Stimulated activated CD8-positive, alpha-beta memory T cell treated with anti-CD3 and anti-CD28 coated beads, Interleukin-4, amount 100 ng/mL, for 24 hours (primary cell): ENCODE measurements at regions not wholly inside any gene's neighbourhood (a gene's known extent, or its start where the extent isn't known, plus 50 kb on each side); places are given as distances from the start of the nearest gene placed in this dataset.

Experiments used
- DNase-seq: peaks from one replicate; pipeline ENCODE4 v3.0.0-alpha.2; 2020; ENCODE audit warnings: low read depth

DNA sequence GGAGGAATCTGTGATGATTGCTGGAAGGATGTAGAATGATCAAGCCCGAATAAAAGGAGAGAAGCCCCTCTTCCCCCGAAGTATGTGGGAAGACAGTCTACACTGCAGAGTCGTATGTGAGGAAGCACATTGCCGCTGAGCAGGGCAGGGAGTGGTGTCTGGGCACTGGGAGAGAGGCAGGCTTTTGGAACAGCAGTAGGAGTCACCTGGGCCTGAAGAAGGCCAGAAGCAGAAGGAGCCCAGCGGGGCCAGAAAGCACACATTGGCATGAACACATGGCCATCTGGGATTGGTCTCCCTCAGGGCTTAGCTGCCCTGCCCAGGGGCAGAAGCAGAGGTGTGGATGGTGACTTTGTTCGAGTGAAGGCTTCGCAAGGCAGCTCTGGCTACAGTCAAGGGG lies 162.8 kb downstream of the ERCC6L2 start:
- no peak for DNase-seq

DNA sequence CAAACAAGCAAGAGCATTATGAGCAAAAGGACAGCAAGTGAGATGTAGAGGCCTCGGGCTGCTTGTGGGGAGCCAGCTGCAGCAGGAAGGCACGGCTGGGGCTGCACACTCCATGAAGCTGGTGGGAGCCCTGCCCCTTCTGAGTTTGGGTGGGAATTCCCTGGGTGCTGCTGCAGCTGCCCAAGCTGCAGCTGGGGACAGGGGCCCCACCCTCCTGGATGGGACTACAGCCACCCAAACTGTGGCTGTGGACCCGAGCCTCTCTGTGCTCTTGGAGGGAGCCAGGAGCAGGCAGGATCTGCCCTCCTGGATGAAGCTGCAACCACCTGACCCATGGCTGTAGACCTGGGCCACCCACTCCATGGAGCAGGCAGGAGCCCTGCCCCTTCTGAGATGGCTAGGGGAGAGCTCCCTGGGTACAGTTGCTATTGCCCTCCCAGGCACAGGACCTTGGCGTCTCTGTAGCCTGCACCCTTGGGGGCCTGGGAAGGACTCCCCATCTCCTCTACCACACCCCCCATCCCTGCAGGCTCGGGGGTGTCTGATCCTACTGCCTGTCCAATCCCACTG lies 159.1 kb downstream of the ERCC6L2 start:
- DNase-seq, result no peak

DNA sequence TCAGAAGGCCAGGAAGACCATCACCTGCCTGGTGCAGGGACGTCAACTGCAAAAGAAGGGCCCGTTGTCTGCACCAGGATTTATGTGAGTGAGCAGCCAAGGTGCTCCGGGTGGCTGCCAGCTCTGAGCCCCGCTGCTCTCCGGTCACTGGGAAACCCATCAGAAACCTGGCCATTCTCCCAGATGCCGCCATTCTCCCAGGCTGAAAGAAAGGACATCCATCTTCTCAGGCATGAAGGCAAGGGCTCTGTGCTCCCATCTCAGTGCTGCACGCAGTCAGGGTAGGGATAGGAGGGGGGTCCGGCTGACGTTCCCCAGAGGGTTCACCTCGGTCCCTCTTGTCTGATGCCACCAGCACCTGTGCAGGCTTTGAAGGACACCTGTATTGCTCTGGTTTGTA lies 158.4 kb downstream of the ERCC6L2 start:
- DNase-seq, result no peak

DNA sequence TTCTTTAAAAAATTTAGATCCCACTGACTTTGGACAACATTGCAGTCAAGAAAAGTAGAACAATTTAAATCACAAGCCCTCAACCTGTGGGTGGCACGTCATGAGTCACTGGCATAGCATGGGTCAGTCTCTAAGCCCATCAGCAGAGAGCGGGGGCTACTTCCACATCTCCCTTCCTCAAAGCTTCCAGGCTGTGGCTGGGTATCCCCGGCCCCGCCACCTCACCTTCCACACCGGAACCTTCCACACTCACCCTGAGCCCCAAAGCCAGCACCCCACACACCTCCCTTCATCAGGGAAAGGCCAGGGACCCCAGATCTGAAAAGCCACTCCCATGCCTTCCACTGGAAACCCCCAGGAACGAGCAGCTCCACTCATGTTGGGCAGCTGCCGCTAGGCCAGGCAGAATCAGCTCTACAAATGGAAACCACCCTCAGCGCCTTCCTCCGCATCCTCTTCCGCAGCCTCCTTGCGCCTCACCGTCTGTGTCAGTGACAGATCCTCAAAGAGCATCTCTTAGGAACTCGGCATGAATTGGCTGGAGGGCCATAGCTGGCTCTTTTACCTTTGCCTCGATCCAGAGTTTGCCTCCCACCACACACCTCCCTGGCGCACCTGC lies 156.5 kb downstream of the ERCC6L2 start:
- DNase-seq, result no peak

DNA sequence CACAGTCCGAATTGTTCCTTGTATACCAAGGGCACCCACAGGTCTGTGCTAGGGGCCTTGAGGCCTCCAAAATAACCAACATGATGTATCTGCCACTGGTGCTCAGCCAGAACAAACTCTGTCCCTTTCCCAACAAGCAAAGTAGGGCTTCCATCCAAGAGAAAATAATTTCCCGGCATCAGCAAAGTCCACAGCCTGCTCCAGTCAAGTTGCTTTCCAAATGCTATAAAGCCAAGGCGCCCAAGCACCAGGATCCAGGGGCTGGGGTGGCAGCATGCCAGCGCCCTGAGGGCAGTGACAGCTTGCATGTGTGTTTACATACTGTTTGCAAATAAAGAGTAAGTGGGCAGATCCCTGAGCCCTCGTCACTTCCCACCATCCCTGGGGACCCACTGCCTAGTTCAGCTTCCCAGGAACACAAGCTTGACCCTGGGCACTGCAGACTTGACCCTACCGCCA lies 155.9 kb downstream of the ERCC6L2 start:
- no peak for DNase-seq

DNA sequence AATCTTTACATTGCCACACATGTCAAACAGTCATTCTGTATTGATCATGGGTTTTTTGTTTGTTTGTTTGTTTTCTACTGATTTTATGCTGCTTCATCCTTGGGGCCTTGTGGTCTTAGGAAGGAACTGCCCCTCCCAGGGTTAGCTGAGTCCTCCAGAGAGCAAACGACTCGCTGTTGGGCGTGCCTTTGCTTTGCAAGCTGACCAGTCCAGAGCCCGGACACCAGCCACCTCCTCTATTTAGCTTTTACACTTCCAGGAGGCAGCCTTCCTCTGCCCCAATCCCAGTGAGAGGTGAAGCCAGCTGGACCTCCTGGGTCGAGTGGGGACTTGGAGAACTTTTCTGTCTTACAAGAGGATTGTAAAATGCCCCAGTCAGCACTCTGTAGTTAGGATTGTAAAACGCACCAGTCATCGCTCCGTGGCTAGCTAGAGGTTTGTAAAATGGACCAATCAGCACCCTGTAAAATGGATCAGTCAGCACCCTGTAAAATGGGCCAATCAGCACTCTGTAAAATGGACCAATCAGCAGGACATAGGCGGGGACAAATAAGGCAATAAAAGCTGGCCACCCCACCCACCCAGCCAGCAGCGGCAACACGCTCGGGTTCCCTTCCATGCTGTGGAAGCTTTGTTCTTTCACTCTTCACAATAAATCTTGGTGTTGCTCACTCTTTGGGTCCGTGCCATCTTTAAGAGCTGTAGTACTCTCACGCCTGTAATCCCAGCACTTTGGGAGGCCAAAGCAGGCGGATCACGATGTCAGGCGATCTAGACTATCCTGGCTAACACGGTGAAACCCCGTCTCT lies 154.4 kb downstream of the ERCC6L2 start:
- DNase-seq, result no peak

DNA sequence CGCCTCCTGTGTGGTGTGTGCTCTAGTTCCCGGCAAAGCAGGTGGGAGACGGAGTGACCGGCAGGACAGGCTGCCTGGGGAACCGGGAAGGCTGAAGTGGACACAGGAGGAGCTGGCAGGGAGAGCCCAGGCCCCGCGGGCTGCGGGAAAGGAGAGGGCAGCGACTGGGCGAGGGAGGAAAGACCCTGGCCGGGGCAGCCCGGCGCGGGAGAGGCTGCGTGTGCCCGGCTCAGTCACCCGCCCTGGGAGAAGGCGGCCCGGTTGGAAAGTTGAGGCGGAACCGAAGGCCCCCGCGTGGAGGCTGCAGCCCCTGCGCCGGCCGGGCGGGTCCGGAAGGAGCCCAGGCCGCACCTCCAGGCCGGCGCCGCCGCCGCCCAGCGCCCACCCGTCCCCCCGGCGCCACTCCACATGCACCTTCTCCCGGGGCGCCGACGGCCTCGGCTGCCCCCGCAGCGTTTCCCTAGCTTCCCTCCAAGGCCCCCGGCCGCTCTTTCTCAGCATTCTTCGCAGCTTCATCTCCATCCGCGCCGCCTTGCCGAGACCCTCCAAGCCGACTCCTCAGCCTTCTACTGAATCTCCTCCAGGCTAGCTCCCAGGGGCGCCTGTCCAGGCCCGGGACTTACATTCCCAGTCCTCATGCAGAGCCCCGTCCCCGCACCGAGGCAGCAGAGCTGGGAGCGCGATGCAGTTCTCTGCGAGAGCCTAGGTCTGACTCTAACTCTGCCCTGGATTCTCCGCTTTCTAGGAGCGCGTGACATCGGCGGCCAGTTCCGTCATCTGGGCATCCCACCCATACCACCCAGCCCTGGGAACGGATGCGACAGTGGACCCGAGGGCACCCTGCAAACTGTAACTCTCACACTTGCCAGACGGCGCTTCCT lies 152.0 kb downstream of the ERCC6L2 start:
- no peak for DNase-seq

DNA sequence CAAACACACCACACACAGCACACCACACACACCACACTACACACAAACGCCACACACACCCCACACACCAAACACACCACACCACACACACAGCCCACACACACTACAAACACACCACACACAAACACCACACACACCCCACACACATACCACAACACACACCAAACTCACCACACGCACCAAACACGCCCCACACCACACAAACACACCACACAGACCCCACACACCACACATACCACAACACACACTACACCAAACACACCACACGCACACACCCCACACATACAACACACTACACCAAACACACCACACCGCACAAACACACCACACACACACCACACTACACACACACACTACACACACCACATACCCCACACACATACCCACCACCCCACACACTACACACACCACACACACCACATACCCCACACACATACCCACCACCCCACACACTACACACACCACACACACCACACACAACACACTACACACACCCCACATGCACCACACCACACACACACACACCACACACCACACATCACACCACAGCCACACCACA lies 151.2 kb downstream of the ERCC6L2 start:
- DNase-seq, result no peak

DNA sequence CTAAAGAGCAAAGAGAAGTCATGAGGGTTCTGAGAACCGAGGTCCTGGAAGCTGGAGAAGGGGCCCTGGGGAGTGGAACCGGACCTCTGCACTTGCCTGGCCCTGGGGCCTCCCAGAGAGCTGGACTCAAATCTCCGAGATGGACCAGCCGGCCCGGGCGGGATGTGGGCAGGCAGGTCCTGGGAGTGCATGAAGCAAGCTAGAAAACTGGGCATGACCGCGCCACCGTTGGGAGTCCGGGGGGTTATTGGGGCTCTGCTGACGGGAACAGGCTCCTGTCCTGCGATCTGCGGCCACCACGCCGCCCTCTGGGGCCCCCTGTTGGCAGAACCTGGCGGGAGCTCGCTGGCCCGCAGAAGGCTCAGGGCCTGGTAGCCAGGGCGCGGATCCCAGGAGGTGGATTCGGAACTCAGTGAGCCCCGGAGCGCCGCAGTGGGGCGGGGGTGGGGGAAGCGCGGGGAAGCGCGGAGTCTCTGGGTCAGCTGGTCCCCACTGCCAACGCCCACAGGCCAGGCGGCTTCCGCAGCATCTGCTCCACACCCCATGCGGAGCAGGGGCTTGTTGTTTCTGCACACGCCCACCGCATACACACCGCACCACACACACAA lies 150.6 kb downstream of the ERCC6L2 start:
- no peak for DNase-seq

DNA sequence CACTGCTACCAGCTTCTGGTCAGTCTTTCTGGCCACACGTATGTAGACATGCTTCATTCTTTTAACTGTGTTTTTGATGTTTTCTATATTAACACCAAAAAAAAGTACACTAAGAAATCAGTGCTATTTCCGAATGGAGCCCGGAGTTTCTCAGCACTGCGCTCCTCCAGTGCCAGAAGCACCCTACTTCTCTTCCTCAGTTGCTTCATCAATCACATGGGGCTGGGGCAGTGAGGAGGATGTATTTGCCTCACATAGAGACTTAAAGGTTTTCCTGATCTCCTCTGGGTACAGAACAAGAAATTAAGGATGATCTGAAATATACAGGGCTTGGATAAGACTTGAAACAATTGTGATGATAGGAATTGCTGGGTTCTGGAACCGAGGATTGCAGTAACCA lies 148.0 kb downstream of the ERCC6L2 start:
- no peak for DNase-seq

DNA sequence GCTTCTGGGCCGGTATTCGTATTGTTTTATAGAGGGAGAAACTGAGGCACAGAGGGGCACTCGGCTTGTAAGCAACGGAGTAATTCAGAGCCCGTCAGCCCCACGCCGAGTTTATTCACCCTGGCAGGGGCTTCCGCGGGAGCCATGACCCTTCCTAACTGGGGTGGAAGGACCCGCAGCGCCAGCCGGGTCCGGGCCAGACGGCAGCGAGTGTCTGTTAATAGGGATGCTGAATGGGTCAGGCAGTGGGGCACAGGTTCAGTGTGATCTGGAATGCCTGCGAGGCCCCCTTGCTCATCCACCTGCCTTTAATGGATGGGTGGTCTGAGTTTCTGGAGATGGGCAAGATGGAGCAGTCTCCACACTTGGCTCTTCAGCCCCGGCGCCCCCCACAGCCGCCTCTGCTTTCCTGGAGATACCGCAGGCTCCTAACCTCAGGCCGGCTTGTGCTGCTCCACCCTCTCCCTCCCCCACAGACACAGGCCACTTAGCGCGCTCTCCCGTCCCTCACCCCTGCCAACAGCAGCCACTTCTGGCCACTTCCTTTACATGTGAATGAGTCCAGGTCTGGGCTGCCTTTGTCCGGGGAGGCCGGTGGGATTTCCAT lies 147.1 kb downstream of the ERCC6L2 start:
- peak; percentile 49 for DNase-seq

DNA sequence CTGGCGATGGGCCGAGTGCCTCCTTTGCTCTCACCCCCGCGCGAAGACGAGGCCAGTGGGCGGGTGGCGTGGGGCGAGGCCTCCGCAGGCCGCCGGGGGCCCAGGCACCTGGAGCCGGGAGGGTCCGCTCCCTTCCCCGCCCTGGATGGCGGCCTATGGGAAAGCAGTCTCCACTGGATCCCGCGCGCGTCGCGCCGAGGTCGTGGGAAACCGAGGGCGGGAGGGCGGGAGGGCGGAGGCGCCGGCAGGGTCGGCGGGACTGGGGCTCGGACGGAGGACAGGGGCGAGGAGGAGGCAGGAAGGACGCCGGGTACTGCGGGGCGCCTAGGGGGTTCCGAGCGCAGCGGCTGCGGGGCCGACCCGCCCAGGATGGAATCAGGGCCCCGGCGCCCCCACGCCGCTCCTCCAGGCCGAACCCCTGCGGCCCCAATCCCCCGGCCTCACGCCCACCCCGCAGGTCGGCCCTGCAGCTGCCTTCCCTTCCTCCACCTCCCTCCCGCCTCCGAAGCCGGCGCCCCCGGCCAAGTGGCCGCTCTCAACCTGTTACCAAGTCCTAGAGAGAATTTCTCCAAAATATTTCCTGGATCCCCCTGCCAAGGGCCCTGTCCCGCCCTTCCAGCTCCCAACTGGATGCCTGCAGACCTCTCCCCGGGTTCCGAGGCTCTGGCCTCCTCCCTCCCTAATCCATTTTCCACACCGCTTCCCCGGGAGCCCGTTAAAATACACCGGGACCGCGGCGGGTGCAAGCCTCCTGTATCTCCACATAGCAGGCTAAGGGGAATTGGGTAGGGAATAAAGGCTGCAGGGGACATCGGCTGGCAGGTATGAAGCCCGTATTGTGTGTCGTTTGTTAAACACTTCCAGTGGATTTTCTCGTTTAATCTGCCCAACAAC lies 146.3 kb downstream of the ERCC6L2 start:
- no peak for DNase-seq

DNA sequence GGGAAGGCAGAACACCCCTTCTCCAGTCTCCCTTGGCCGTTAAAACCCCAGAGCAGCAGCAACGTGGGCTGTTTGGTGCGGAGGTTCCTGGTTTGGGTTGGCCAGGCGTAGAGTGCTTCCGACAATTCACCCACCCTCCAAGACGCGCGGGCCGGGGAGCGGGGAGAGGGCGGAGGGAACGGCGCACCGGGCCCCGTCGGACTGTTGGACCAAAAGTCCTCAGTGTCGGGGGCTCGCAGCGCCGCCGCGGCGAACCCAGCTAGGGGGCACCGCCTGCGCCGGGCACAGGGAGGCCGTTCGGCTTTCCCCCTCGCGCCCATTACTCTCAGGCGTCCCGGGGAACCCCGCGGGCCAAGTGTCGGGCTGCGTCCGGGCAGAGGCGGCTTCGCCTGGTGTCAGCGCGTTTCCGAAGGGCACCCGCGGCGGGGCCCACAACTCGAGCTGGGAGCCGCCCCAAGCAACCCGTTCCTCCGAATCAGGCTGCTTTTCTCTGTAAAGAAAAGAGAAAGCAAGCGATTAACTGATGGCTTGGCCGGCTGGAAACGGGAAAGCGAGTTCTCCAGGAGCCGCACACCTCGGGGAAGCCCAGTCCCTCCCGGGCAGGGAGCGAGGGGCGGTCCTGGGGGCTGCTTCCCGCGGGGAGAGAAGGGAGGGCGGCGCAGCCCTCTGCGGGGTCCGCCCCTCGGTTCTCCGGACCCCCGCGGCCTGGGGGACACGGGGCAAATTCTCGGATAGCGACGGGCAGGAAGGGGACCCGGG lies 145.5 kb downstream of the ERCC6L2 start:
- no peak for DNase-seq

DNA sequence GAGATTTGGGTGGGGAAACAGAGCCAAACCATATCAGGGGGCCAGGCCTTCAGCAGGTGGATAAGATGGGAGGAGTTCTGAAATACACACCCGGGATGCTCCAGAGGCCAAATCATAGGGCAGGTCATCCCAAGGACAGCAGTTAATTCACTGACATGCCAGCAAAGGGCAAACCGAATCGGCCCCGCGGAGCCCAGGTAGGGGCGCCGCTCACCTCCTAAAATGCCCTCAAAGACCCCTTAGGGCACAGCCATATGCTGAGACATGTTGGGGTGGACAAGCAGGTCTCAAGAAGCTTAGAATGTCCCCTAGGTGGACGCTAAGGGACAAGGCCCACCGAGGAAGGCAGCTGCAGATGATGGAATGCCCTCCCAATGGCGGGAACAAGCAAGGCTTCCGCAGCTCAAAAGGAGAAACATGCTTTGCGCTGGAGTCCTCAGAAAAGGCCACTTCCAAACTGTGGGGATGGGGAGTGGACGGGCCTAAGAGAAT lies 144.9 kb downstream of the ERCC6L2 start:
- DNase-seq, result no peak
